MM.1S (cell line): ENCODE measurements at regions not wholly inside any gene's neighbourhood (a gene's known extent, or its start where the extent isn't known, plus 50 kb on each side); places are given as distances from the start of the nearest gene placed in this dataset.

Source experiments
- EZH2 ChIP-seq: fragments of 300-600 bp; sonication (generic); optimal IDR thresholded peaks from 2 replicates; pipeline ENCODE3; 2017; ENCODE audit warnings: low read depth, mild to moderate bottlenecking, antibody characterized with exemption, low read length, mixed read lengths
- EZH2phosphoT487 ChIP-seq: fragments of 300-600 bp; sonication (generic); IDR thresholded peaks from 2 replicates; pipeline ENCODE4 v1.6.1; 2018; ENCODE audit warnings: antibody characterized with exemption, low read length
- TF ChIP-seq, protein P1 (sequence below): fragments of 300-600 bp; sonication (generic); IDR thresholded peaks from 2 replicates; pipeline ENCODE4 v1.5.1; 2016; ENCODE audit warnings: antibody characterized with exemption, low read length, mixed read lengths

DNA sequence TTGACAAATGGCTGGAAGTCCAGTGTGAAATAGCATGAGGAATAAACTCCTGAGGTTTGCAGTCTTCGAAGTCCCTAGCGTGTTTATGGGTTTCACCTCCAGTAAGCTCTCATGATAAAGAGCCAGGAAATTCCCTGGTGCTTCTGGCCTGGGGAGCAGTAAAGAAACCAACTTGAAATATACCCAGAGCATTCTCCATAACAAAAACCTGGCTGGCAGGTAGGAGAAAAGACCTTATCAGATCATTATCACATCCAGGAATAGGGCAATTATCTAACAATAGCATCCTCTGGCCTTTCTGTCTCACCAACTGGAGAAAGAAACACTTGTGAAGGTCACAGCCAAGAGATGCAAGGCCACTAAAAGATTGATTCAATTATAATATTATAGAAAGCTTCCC is 513.6 kb upstream of the LRRTM4 start:
- TF ChIP-seq, protein P1, sequence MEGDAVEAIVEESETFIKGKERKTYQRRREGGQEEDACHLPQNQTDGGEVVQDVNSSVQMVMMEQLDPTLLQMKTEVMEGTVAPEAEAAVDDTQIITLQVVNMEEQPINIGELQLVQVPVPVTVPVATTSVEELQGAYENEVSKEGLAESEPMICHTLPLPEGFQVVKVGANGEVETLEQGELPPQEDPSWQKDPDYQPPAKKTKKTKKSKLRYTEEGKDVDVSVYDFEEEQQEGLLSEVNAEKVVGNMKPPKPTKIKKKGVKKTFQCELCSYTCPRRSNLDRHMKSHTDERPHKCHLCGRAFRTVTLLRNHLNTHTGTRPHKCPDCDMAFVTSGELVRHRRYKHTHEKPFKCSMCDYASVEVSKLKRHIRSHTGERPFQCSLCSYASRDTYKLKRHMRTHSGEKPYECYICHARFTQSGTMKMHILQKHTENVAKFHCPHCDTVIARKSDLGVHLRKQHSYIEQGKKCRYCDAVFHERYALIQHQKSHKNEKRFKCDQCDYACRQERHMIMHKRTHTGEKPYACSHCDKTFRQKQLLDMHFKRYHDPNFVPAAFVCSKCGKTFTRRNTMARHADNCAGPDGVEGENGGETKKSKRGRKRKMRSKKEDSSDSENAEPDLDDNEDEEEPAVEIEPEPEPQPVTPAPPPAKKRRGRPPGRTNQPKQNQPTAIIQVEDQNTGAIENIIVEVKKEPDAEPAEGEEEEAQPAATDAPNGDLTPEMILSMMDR = no peak
- no peak for TF ChIP-seq EZH2
- no peak for TF ChIP-seq EZH2phosphoT487
